Ramos (cell line): ENCODE measurements at regions not wholly inside any gene's neighbourhood (a gene's known extent, or its start where the extent isn't known, plus 50 kb on each side); places are given as distances from the start of the nearest gene placed in this dataset.

Experiments used
- in situ Hi-C: fragments of 300-500 bp; cut with MboI; formaldehyde crosslinking; loops from one replicate; pipeline ENCODE4 v1.14.3; 2022; ENCODE audit warnings: low sequenced_read_pairs; ENCODE audit not compliant: unreplicated experiment

GRCh38 chr15:96028620-96029019, 301.9 kb upstream of the NR2F2 start:
- in situ Hi-C loops, result no loop called here

GRCh38 chr15:96029172-96029571, 301.3 kb upstream of the NR2F2 start:
- in situ Hi-C loops, result no loop called here

DNA sequence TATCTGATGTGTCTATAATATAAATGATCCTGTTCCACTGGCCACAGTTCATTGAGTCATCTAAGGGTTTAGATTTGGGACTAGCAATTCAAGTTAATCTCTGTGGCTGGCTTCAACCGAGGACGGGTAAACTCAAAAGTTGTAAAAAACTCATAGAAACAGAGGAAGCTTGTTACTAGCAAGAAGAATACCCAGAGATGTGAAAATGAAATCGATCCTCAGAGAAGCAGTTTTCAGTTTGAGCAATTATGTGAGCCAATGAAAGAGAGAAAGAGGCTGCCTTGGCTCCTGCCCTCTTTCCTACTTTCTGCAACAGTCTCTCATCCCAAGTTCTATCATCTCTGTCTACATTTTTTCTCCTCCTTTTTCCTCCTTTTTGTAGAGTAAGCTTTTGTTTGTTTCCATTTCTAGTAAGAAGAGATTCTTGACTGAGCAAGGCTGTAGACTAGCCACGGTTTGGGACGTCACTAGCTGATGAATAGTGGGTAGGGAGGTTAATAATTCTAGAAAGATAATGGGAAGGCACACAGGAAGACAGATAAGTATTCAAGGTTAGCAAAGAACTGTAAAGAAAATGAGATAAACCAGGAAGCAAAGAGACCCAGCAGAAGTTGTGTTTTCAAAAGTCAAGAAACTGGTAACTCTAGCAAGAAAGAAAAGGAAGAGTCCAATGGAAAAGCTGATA, 298.9 kb upstream of the NR2F2 start:
- in situ Hi-C loops, result no loop called here

- in situ Hi-C loops, result no loop called here
Observed at GRCh38 chr15:96035091-96035490, 295.4 kb upstream of the NR2F2 start.

DNA sequence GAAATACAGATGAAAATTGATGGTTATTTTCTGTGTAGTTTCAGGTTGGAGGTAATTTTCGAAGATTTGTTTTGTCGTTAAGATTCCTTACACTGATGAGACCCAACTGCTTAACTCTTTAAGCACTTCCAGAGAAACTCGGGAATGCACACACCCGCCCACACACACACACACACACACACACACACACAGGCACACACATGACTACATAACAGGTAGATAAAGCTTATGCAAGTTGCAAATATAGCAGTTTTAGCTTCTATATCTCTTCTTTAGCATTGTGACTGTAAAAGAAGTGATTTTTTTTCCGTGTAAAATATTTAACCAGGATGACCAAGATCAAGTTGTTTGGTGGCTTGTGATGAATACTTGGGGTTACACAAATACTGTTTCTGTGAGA, 294.9 kb upstream of the NR2F2 start:
- in situ Hi-C loops, result no loop called here

- in situ Hi-C loops, result no loop called here
Observed at GRCh38 chr15:96037584-96037983, 292.9 kb upstream of the NR2F2 start.

GRCh38 chr15:96038131-96038530, 292.4 kb upstream of the NR2F2 start:
- in situ Hi-C loops, result no loop called here

DNA sequence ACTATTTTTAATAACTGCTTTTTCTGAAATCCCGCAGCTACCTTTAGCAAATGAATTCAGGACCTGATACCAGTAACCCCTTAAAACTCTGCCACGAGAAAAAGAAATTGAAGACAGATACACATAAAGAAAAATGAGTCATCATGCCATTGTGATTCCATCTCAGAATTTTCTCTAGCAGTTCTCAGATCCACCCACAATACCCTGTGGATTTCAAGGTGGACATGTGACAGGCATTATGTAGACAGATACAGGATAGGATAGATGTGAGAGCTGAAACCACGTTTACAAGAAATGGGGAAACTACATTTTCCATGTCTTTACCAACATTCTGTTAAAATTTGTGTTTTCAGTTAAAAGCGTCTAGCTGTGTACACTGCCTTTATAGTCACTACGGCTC, 291.9 kb upstream of the NR2F2 start:
- in situ Hi-C loops, result no loop called here

DNA sequence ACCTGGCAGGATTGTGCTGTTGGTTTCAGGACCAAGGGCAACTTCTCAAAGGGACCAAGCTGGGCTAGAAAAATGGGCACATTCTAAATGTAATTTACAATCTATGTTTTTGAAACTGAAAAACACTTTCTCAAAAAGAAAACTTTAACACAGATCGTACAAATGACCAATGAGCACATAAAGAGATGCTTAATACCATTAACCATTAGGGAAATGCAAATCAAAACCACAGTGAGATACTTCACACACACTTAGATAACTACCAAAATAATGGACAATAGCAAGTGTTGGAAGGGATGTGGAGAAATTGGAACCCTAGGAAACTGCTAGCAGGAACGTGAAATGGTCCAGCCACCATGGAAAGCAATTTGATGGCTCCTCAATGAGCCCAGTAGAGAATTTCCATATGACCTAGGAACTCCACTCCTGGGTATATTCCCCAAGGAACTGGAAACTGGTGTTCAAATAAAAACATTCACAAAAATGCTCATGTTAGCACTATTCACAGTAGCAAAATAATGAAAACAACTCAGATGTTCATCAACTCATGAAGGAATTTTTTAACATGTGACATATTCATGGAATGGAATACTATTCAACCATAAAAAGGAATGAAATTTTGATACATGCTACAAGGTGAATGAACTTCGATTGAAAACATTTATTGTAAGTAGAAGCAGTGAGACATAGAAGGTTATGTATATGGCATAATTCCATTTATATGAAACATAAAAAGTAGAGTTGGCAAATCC, 288.3 kb upstream of the NR2F2 start:
- in situ Hi-C loops, result no loop called here

GRCh38 chr15:96042734-96043224, 287.7 kb upstream of the NR2F2 start:
- in situ Hi-C loops, result no loop called here

GRCh38 chr15:96043591-96044171, 286.8 kb upstream of the NR2F2 start:
- in situ Hi-C loops, result no loop called here

- in situ Hi-C loops, result no loop called here
Observed at GRCh38 chr15:96046620-96047240, 283.8 kb upstream of the NR2F2 start.

- in situ Hi-C loops, result no loop called here
Observed at GRCh38 chr15:96047255-96047931, 283.1 kb upstream of the NR2F2 start.

DNA sequence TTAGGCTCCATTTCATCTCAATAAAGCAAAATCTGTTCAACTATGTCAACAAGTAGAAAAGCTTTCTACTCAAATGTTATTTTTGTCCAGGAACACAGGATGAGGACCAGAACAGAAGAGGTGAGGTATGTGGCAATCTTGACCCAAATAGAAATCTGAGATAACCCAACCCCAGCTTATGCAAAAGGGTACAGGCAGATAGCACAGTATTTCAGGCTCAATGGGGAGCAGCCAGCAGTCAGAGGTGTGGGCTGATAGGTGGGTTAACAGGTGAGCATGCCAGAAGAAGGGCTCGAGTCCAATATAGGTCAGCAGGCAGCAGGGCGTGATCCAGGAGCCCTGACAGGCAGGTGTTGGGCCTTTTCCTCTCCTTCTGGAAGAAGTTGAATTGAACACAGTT, 281.2 kb upstream of the NR2F2 start:
- in situ Hi-C loops, result no loop called here

- in situ Hi-C loops, result no loop called here
Observed at GRCh38 chr15:96049766-96050165, 280.7 kb upstream of the NR2F2 start.

GRCh38 chr15:96051598-96051997, 278.9 kb upstream of the NR2F2 start:
- in situ Hi-C loops, result no loop called here

GRCh38 chr15:96052154-96052553, 278.3 kb upstream of the NR2F2 start:
- in situ Hi-C loops, result no loop called here

DNA sequence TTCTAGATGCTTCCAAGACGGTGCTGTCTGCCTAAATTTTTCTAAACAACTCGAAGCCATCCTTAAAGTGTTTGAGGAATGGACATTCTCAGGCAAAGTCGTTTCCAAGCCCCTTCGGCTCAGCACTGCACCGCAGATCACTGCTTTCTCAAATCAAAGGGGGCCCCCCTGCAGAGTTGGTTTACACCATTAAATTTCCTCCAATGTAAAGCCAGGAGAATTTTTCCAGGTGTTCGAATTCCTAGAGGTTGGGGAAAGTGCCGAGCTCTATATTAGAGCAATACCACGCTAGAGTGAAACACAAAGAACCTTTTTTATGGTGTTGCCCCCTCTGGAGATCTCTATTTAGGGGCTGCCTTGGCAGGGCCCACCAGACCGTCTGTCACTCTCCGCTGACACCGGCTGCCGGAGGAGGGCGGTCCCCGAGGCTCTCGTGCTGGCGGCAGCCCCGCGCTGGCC, 277.9 kb upstream of the NR2F2 start:
- in situ Hi-C loops, result no loop called here

DNA sequence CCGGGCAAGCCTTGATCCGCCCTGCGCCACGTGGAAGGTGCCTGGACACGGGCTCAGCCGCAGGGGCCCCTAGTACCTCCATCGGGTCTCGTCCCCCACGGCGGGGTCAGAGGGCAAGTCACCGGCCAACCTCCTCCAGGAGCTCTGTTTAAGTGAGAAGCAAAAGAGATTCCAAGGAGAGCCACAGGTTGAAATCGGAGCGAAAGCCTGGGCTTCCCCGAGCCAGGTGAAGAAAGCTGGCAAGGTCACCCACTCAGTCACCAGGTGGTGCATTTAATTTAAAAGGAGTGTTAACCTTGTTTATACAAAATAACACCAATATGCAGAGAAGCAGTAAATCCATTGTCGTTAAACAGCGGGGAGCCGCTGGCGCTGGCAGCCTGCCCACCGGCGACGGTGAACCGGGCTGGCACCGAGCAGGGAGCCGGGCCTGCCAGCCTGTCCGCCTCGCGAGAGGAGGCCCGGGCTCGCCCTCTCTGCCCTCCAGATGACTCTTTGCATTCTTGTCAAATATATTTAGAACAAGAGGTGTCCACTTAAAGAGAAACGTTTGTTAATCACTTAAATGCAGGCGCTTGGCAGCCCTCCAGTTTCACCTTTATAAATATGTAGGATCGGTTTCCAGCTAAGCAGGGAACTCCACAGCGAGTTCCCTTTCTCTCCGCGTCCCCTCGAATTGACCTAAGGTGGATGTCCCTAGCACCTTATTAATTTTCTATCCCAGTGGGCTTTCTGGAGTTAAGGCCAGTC, 277.3 kb upstream of the NR2F2 start:
- in situ Hi-C loops, result no loop called here
